Cardiac septum (tissue), 1 donor: ENCODE measurements at regions not wholly inside any gene's neighbourhood (a gene's known extent, or its start where the extent isn't known, plus 50 kb on each side); places are given as distances from the start of the nearest gene placed in this dataset.

Experiments
- DNase-seq: peaks from one replicate; pipeline ENCODE4 v3.0.0-alpha.2; 2020; ENCODE audit warnings: low spot score
- intact Hi-C: fragments of 100-400 bp; cut with DNase I; formaldehyde crosslinking; loops from one replicate; pipeline ENCODE4 v1.14.0; 2022
- donor health status: DM: no; HTN: no; CAD: no.

- intact Hi-C loops: loop anchor here (5.0 to 10.0 kb wide), 7 partner anchors 55 to 1868 kb away; partner anchors contain the start of gene TBL1XR1
- no peak for DNase-seq
These were observed 153.7 kb upstream of the KCNMB2 start for GRCh38 chr3:178382449-178383061.

- intact Hi-C loops: loop anchor here (5.0 to 10.0 kb wide), 9 partner anchors 57 to 1870 kb away; partner anchors contain the start of gene TBL1XR1
- no peak for DNase-seq
These were observed 151.7 kb upstream of the KCNMB2 start for GRCh38 chr3:178384321-178385230.

GRCh38 chr3:178385280-178385952 is 150.8 kb upstream of the KCNMB2 start:
- intact Hi-C loops: loop anchor here (5.0 to 10.0 kb wide), 5 partner anchors 301 to 1871 kb away; no protein-coding TSS in a partner anchor
- no peak for DNase-seq

- no peak for DNase-seq
- intact Hi-C loops: loop anchor here (5.0 to 10.0 kb wide), 5 partner anchors 302 to 1872 kb away; no protein-coding TSS in a partner anchor
These were observed 149.8 kb upstream of the KCNMB2 start for GRCh38 chr3:178386401-178386800.

GRCh38 chr3:178386880-178387279 is 149.4 kb upstream of the KCNMB2 start:
- intact Hi-C loops: loop anchor here (5.0 to 10.0 kb wide), 5 partner anchors 302 to 1872 kb away; no protein-coding TSS in a partner anchor
- DNase-seq: no peak

GRCh38 chr3:178388473-178388872 is 147.8 kb upstream of the KCNMB2 start:
- intact Hi-C loops: loop anchor here (5.0 to 10.0 kb wide), 5 partner anchors 304 to 1874 kb away; no protein-coding TSS in a partner anchor
- no peak for DNase-seq

GRCh38 chr3:178389258-178389657 is 147.0 kb upstream of the KCNMB2 start:
- DNase-seq: no peak
- intact Hi-C loops: loop anchor here (5.0 to 10.0 kb wide), 5 partner anchors 304 to 1874 kb away; no protein-coding TSS in a partner anchor

GRCh38 chr3:178392511-178392926 is 143.7 kb upstream of the KCNMB2 start:
- intact Hi-C loops: no loop called here
- no peak for DNase-seq

- DNase-seq: no peak
- intact Hi-C loops: no loop called here
These were observed 143.1 kb upstream of the KCNMB2 start for GRCh38 chr3:178393146-178393545.

- DNase-seq: no peak
- intact Hi-C loops: no loop called here
These were observed 142.4 kb upstream of the KCNMB2 start for GRCh38 chr3:178393824-178394223.

- intact Hi-C loops: no loop called here
- no peak for DNase-seq
These were observed 139.9 kb upstream of the KCNMB2 start for GRCh38 chr3:178396318-178396717.

GRCh38 chr3:178397202-178397601 is 139.0 kb upstream of the KCNMB2 start:
- intact Hi-C loops: no loop called here
- DNase-seq: no peak

- intact Hi-C loops: no loop called here
- DNase-seq: no peak
These were observed 138.4 kb upstream of the KCNMB2 start for GRCh38 chr3:178397836-178398235.

- DNase-seq: no peak
- intact Hi-C loops: no loop called here
These were observed 131.3 kb upstream of the KCNMB2 start for GRCh38 chr3:178404961-178405360.

- intact Hi-C loops: no loop called here
- no peak for DNase-seq
These were observed 130.7 kb upstream of the KCNMB2 start for GRCh38 chr3:178405531-178405930.

- DNase-seq: no peak
- intact Hi-C loops: no loop called here
These were observed 130.0 kb upstream of the KCNMB2 start for GRCh38 chr3:178406206-178406605.

GRCh38 chr3:178415384-178415783 is 120.9 kb upstream of the KCNMB2 start:
- DNase-seq: no peak
- intact Hi-C loops: no loop called here

- intact Hi-C loops: no loop called here
- DNase-seq: no peak
These were observed 118.5 kb upstream of the KCNMB2 start for GRCh38 chr3:178417736-178418135.

- intact Hi-C loops: no loop called here
- DNase-seq: no peak
These were observed 117.2 kb upstream of the KCNMB2 start for GRCh38 chr3:178419071-178419470.

GRCh38 chr3:178420033-178420432 is 116.2 kb upstream of the KCNMB2 start:
- intact Hi-C loops: no loop called here
- DNase-seq: no peak
